OCI-LY1 (cell line): ENCODE measurements at regions not wholly inside any gene's neighbourhood (a gene's known extent, or its start where the extent isn't known, plus 50 kb on each side); places are given as distances from the start of the nearest gene placed in this dataset.

Source experiments
- EZH2 ChIP-seq: fragments of 200-600 bp; sonication (generic), shearing (Covaris generic); IDR thresholded peaks from 2 replicates; pipeline ENCODE4 v1.8.0; 2017; ENCODE audit warnings: borderline replicate concordance, mixed run types, mild to moderate bottlenecking, antibody characterized with exemption, low read length, moderate library complexity, mixed read lengths
- TF ChIP-seq, protein P1 (sequence below): fragments of 200-600 bp; sonication (generic), shearing (Covaris generic); IDR thresholded peaks from 2 replicates; pipeline ENCODE4 v1.5.1; 2017; ENCODE audit warnings: mild to moderate bottlenecking, antibody characterized with exemption, low read length, moderate library complexity, mixed read lengths

DNA sequence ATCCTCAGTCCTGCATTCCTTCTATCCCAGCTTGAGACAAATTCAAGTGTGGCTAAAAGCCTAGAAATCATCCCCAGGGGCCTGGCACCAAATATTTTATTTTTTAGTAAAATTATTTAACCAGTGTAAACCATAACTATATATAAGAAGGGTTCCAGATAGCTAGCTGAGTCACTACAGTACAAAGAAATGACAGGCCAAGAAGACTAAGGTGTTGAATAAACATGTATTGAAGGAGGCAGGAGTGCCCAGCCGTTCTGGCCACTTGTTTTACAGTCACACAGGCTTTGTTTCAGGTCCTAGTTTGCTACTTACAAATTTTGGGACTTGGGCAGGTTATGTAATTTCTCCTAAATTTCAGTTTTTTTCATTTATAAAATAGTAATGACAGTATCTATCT is 225.9 kb upstream of the PITX2 start:
- TF ChIP-seq, protein P1, sequence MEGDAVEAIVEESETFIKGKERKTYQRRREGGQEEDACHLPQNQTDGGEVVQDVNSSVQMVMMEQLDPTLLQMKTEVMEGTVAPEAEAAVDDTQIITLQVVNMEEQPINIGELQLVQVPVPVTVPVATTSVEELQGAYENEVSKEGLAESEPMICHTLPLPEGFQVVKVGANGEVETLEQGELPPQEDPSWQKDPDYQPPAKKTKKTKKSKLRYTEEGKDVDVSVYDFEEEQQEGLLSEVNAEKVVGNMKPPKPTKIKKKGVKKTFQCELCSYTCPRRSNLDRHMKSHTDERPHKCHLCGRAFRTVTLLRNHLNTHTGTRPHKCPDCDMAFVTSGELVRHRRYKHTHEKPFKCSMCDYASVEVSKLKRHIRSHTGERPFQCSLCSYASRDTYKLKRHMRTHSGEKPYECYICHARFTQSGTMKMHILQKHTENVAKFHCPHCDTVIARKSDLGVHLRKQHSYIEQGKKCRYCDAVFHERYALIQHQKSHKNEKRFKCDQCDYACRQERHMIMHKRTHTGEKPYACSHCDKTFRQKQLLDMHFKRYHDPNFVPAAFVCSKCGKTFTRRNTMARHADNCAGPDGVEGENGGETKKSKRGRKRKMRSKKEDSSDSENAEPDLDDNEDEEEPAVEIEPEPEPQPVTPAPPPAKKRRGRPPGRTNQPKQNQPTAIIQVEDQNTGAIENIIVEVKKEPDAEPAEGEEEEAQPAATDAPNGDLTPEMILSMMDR = no peak
- TF ChIP-seq EZH2 = no peak
